ENCODE measurements at regions not wholly inside any gene's neighbourhood (a gene's known extent, or its start where the extent isn't known, plus 50 kb on each side); places are given as distances from the start of the nearest gene placed in this dataset.

DNA sequence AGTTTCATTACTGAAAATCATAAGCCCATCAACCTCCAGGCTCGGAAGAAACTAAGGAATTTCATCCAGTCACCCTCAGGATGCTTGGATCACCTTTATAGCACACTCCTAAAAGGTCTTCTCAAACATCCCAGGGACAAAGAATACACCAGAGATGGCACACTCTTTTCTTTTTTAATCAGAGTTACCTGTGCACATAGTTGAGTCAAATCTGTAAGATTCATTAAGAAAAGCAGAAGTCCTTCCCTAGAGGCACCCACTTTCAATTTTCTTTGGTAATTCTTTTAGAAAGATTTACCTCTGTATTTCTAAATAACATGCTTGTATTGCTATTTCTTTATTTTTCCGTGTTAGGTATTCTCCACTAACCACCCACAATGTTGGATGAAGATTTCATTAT is 50.6 kb upstream of the IL6 start:
- DNase-seq: no peak

DNA sequence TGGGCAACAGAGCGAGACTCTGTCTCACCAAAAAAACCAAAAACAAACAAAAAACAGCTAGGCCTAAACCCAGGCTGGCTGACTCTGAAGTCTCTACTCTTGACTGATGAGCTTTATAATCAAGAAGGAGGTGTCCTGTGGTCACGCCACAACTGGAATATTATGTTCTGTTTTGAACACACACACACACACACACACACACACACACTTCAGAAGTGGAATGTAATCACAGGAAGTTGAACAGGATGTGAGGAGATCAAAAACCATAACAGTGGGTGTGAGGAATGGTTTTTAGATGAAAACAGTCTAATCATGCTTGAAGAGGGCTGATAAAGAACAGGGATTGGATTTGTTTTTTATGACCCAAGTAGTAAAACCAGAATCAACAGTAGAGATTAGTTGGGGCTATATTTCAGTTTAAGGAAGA is 51.1 kb upstream of the IL6 start:
- peak; percentile 46 for DNase-seq

DNA sequence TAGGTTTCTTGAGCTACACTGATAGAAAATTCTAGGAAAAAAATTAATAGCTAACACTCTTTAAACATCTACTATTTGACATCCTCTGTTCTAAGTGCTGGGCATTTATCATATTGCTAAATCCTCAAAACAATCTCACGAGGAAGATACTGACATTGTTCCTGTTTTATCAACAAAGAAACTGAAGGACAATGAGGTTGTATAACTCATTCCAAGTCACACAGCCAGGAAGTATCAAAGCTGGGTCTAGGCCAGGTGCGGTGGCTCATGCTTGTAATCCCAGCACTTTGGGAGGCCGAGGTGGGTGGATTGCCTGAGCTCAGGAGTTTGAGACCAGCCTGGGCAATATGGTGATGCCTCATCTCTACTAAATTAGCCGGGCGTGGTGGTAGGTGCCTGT is 51.6 kb upstream of the IL6 start:
- no peak for DNase-seq

DNA sequence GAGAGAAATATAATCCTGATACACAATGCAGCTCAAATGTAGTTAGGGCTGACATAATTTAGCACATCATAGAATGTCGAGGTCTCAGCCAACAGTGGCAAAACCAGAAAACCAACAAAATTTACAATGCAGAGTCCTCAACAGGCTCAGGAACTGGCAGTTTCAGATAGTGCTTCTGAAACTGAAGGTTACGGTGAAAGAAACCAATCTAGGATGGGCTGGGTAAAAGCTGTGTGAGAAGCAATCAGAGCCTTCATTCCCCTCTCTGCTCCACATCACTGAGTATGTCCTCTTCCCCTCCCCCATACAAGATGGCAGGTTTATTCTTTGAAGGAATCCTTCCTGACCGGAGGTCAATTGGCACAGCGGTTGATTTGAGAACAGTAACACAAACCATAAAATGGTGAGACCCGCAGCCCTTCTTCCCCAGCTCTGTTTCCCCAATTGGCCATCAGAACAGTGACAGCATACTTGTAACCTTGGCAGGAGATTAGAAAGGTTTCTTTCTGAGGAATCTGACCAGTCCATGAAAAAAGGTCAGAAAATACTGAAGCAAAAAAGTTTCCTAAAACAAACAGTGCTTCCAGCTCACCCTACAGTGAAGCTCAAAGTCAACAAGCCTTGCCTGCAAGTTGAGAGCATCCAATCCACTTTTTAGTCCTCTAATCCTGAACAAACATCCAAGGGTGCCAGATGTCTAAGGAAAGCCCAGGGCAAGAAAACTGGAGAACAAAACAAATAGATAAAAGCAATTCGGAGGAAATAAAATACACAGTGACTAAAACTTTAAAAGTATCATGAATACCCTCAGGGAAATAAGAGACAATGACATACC is 53.9 kb upstream of the IL6 start:
- DNase-seq: no peak

DNA sequence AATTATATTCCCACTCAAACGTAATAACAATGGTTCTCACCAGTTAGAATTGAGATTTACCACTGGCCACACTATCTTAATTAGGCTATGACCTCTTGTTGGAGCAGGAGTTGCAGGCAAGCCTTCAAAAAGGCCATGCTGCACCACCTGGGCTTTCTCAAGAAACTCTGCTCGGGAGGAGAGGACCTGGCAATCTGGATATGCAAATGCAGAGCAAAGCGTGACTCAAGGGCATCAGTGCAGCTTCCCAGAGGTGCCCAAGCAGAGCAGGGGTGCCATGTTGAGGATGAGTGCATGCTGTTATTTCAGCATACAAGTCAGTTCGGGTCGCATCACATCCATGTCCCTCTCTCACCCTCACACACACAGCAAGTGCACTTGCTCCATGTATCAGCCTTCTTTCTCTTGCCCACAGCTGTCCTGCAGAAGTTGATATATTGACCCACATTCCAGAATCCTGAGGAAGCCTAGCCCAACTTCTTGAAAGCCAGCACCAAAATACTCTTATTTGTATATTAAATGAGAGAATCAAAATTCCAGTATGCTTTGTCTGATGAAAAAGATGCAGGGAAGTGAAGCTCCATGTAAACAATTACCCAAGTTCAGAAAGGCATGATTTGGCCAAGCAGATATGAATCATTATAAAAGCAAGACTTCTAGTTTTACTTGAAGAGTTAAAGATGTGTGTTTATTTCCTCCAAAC is 55.7 kb upstream of the IL6 start:
- DNase-seq: no peak

DNA sequence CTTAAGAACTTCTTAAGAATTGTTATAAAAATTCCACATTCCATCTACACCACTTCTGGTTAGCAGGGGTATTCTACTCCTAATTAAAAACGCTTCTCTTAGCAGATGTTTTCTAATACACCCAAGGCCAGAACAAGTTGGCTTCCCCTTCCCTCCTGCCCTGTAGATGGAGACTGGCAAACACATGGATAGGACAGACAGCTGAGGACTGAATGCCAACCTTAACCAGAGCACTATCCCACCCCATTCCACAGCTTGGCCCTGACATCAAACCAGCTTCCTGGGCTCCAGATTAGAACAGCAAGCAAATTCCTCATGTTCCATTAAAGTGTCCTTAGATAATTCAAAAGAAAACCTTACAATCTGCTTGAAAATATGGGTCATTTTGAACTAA is 56.6 kb upstream of the IL6 start:
- DNase-seq: no peak

DNA sequence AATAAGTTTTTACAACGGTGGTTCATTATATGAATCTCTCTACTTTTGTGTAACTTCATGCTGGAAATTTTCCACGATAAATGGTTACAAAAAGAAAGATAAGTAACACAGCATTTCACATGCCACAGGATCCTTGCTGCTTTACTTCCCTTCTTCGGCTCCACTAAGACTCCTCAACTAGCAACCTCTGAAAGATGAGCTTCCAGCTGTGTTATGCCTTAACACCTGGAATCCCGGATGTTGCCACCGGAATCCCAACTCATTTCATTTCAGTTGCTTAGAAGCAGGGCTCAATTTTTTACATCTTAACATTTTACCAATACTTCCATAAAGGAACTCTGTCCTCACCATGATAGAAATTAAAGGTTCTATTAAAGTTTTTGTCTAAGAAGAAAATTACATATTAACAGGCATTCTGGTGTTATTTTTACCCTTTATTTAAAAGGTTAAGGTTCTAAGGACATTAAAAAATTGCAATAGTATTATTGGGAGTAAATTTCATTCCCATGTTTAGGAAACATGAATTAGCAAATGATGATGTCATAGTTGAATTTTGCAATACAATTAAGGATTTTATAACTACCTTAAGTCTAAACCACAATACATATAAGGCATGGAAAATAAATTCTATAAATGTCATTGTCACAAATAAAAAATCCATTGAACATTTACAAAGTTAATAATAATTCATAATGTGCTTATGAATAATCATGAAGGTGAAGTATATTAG is 57.1 kb upstream of the IL6 start:
- DNase-seq: no peak

DNA sequence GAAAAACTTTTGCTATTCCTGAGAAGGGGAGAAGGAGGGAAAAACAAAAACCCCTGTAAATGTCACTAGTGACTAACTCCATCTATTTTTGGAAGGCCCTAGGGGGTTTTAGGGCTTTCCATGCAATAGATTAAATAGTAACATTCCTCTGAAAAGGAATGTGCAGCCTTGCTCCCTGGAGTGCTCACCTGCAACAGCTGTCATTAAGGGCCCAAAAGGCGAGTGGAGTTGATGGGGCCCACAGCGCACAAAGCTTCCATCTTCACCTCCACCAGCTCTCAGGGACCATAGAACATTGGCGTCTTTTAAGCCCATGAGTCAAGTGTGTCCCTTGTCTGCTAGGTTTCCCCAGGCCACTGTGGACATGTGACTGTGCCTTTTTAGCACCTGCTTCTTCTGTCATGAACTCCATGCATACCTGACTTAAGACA is 58.0 kb upstream of the IL6 start:
- no peak for DNase-seq

DNA sequence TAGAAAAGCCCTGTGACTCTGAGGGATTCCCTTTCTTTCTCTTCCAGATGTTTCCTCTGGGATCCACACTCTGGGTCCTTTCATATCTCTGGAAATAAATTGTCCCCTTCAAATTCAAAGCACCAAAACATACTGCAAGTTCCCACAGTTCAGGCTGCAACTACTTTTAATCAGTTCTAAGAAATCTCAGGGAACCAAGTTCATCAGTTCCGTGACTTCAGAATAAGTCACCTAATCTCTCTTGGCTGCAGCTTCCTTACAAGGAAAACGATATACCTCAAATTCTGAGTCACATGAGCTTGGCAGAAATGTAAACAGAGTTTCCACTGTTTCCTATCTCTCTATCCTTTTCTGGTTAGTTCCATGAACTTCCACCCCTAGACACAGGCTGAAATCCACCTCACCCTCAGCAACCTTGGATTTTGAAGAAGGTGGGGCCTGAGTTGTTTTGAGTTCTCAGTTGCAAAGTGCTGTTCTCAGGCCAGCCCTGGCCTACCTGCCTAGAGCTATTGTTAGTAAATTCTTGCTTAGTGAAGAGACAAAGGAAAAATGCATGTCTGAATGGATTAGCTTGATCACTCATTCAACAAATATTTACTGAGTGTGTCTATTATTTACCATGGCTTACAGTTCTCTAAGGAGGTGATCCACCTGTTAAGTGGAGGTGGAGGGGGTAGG is 59.3 kb upstream of the IL6 start:
- no peak for DNase-seq

DNA sequence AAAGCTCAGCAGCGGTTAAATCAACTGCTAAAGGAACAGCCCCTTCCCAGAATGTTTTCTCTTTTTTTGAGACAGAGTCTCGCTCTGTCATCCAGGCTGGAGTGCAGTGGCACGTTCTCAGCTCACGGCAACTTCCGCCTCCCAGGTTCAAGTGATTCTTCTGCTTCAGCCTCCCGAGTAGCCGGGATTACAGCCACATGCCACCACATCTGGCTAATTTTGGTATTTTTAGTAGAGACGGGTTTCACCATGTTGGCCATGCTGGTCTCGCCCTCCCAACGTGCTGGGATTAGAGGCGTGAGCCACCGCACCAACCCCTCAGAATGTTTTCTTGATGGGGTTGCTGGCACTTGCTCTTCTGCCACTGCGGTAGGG is 59.8 kb upstream of the IL6 start:
- no peak for DNase-seq

DNA sequence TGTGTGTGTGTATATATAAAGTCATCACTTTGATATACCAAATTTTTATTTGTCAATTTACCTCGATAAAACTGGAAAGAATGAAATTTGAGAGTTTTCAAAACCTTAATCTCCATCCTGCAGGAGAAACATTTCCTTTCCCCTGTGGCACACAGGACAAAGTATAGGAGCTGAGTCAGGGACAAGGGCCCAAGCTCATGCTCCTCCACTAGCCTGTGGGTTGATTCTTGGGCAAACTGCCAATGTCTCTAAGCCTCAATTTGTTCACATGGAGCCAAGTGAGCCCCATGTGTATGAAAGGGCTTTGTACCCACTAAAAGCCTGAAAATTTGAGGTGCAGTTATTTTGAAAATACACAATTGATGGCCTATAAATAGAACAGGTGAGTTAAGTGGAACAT is 60.3 kb upstream of the IL6 start:
- no peak for DNase-seq

DNA sequence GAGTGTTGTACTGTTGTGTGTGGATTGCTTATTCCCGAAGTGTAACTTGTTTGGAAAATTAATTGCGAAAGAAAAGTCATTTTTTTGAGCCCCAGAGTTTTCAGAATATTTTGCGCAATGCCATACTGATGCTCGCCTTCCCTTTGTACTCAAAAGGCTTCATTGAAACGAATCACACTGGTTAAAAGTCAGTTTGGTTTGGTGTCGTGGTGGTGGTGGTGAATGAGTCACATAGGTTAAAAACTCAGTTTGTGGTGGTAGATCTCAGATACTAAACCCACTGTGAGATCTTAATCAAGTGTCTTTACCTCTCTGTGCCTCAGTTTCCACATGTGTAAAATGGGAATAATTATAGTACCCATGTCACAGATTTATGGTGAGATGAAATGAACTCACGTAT is 61.1 kb upstream of the IL6 start:
- DNase-seq: peak; percentile 25

DNA sequence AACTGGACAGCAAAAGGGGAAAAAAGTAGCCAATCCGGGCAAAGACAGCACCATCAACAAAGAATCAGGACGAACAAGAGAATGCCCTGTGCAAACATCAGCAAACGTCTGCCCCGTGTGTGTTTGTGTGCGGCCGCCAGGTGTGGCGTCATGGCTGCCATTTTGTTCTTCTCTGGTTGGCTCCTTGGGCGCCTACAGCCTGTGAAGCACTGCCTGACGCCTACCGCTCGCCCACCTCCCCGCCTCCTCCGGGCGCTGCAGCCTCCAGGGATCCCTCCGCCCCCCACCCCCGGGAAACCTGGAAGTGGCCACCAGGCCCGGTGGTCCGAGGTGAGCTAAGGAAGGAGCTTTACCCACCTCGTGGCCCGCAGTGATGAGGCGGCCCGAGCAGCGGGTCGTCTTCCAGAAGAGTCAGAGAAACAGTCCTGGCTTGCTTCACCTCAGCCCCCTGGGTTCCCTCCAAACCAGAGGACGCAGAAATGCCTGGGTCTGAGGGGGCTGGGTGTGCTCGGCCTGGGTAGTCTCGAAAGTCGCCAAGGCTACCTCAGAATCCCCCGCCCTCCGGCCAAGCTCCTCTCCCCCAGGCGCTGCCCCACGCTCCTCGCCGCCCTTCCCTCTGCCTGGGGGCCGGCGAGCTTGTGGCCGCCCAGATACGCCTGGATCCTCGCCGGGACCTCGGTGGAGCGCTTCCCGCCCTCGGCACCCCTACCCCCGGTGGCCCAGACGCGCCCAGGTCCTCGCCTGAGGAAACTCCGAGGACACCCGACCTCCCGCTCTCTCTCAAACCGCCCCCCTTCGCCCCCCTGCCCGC is 61.8 kb upstream of the IL6 start:
- DNase-seq: no peak

DNA sequence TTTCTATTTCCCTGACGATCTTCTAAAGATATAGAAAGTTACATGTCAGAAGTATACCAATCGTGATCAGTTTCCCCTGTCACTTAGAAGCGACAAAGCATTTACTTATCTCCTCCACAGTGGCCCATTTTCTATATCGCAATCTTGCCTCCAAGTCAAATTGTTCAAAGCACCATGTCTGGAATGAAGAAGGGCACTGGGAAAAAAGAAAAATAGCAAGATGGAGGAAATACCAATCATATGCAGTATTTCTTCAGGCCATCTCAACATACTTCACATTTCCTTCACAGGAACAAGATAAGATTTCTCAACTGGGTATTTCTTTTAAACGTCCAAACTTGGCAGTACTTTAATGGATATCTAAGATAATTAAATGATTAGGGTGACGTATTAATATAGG is 63.3 kb upstream of the IL6 start:
- DNase-seq: no peak

DNA sequence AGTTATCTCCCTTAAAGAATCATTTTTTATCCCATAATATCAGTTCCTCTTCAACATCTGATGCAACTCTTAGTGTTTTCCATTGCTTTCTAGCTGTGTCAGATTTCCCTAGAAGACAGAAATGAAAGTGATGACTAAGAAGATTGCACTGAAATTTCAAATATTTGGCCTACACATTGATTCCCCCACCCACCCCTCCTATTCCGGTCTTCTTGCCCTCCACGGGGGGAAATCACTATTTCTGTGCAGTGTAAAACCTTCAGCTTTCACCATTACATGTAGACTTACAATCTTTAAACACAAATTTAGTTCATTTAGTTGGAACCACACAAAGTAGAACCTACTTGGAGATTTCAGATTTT is 63.7 kb upstream of the IL6 start:
- DNase-seq: peak; percentile 49

DNA sequence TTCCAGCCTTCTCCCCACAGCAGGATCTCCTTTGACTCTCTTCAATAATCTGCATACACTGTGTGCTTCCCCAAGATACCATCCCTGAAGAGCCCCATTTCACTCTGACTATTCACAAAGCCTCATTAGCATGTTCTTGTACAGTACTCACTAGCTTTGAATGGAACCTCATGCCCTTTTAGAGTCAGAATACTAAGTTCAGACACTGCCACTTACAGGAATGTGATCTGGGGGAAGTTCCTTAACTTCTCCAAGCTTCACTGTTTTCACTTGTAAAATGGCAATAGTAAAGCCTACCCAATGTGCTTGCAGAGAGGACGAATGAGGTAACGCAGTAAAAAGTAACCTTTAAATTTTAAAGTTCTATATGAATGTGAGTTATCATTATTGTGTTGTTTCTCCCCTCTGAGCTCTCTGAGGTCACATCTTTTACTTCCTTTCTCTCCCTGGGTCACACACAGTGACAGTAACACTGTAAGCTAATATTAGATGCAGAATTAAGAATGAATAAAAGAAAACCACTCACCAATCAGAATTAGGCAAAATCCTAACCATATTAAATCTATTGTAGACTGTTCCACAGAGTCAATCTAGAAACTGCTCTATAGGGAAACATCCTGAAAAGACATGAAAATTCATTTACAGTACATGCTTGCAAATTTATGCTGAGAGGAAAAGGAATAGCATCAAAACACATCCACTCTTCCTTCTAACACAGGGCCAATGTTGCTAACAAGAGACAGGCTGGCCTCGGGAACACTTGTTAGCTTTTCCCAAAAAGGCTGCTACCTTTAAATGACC is 64.2 kb upstream of the IL6 start:
- no peak for DNase-seq

DNA sequence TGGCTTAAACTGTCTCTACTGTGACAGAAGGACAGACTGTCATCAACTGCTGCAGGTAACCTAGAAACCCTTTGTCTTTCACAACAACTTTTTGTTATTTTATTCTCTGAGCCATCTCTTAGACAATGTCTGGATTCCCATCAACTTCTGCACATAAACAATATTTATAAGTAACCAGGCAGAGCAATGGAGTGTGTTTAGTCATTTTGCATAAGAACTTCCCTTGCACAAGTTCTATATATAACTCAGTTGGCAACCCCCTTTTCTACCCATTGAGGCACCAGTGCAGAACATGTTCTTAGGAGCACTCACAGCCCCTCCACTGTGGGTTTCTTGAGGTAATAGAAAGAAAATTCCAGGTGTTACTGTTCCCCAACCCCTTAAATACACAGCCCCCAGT is 65.0 kb upstream of the IL6 start:
- no peak for DNase-seq

DNA sequence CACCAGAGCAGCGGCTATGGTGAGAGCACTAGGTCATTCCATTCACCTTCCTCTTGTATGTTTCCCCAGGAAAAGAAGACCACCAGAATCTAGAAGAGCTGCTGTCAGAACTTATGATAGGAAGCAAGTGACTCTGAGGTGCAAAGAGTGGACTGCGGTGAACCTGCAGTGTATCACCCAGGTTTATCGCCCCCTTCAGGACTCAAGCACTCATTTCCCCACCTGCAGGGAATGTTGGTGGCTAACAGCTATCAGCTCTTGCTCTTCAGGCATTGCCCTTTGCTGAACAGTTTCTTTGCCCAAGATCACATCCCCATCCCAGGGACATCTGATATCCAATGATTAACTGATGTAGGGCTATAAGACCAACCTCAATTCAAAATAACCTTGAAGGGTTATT is 66.3 kb upstream of the IL6 start:
- DNase-seq: no peak

DNA sequence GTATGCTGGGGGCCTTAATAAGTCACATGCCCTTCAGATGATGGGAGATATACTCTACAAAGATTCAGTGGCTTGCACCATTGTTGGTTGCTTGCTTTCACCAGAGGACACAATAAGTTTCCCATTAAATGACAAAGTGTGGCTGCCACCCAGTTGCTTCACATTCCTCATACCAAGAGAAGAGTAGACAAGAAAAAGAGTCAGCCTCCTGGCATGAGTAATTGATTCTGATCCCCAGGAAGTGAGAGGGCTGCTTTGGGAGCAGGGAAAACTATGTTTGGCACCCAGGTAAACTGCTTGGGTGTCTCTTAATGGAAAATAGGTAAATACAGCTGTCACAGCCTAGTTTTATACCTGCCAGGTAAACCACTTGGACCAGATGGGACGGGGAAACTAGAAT is 66.7 kb upstream of the IL6 start:
- DNase-seq: no peak

DNA sequence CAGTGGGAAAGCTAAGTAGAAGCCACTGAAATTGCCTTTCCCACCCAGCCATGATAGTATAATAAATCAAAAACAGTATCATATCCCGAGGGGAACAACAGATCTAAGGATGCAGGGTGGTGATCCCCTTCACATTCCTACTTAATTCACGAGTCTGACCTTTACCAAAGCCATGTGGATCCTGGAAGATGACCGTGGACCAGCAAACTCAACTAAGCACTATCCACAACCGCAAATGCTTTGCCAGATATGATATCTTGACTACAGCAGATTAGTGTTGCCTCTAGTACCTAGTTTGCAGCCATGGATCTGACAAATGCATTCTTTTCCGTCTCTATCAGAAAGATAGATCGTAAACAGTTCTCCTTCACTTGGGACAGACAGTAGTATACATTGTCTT is 67.3 kb upstream of the IL6 start:
- DNase-seq: no peak

DNA sequence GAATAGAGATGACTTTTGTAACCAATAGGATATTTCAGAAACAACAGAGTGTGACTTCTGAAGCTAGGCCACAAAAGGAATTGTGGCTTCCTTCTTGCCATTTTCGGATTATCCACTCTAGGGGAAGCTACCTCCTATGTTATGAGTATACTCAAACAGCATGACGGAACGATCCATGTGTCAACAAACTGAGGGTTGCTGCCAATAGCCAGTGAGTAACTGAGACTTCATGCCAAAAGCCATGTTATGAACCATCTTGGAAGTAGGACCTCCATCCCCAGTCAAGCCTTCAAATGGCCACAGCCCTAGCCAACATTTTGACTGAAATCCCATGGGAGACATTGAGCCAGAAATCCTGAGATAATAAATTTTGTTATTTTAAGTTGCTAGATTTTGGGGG is 69.0 kb upstream of the IL6 start:
- DNase-seq: no peak

DNA sequence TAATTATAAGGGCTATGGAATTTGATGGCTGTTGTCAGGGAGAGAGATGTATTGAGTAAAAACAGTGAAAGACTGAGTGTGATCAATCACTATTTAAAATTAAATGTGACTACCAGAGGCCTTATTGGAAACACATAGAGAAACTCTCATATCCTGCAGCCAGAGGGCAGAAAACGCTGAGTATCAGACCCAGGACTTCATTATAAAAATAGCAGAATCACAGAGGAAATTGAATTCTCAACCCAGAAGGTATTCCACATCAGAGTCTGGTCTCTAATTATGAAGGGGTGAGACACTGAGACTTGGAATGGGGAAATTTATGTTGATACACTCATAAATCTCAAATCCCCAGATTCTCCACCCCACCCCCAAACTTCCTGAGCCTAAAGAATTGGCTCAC is 69.5 kb upstream of the IL6 start:
- no peak for DNase-seq
